ENCODE measurements at regions not wholly inside any gene's neighbourhood (a gene's known extent, or its start where the extent isn't known, plus 50 kb on each side); places are given as distances from the start of the nearest gene placed in this dataset.

DNA sequence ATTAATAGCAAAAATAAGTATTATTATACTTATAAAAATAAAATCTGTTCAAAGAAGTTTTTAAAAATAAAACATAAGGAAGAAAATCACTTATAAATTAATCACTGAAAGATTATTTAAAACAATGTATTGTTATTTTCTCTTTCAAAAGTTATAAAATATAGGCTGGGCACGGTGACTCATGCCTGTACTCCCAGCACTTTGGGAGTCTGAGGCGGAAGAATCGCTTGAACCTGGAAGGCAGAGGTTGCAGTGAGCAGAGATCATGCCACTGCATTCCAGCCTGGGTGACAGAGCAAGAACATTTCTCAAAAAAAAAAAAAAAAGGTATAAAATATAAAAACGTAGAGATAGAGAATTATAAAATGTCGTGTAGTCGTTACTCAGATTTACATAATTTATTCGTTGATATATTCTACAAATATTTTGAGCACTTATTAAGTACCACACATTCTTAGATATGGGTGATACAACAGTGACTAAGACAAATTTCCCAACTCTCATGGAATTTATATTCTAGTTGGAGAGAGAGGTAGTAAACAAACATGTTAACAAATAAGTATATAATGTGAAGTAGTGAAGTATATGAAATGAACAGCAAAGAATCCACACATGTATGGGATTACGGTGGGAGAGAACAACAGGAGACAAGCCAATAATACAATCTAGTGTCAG lies 1030.0 kb downstream of the SORCS1 start:
- POLR2A ChIA-PET = interaction anchor here (0.6 to 1.0 kb wide), 2 partner anchors 11 to 180 kb away, joined by 3 read pairs; no protein-coding TSS in a partner anchor
- BruUV-seq (replicated peaks) = no TSS peak
- H3K4me2 ChIP-seq (ENCODE audit: low read length) = no peak overlapping the region
- no peak overlapping the region for H3K27ac ChIP-seq (ENCODE audit: low read depth, low read length, poor library complexity, severe bottlenecking)
- no peaks in the 10 kb centered on the region for H3K36me3 ChIP-seq (ENCODE audit: insufficient read depth, low read length)
- H4K20me1 ChIP-seq (ENCODE audit: insufficient read depth, low read length) = no peaks in the 10 kb centered on the region
- H3K4me1 ChIP-seq (ENCODE audit: insufficient read depth, low read length, poor library complexity, severe bottlenecking) = no peaks in the 10 kb centered on the region
- no peaks in the 10 kb centered on the region for H3K9me2 ChIP-seq (ENCODE audit: insufficient read depth, low read length)
- H3K4me3 ChIP-seq (ENCODE audit: low read depth, low read length, poor library complexity, severe bottlenecking) = no peak overlapping the region
- H2AFZ ChIP-seq (ENCODE audit: low read length) = no peak overlapping the region
- DNase-seq (ENCODE audit: low spot score) = no peak
- H3K9me3 ChIP-seq (ENCODE audit: low read length) = no peaks in the 10 kb centered on the region
- H3K79me2 ChIP-seq (ENCODE audit: insufficient read depth, low read depth, low read length) = no peaks in the 10 kb centered on the region
- TF ChIP-seq EZH2phosphoT487 (IDR thresholded peaks at IDR 0.05; ENCODE audit: borderline replicate concordance, low read depth, low read length) = no peak
- TF ChIP-seq, protein P1, sequence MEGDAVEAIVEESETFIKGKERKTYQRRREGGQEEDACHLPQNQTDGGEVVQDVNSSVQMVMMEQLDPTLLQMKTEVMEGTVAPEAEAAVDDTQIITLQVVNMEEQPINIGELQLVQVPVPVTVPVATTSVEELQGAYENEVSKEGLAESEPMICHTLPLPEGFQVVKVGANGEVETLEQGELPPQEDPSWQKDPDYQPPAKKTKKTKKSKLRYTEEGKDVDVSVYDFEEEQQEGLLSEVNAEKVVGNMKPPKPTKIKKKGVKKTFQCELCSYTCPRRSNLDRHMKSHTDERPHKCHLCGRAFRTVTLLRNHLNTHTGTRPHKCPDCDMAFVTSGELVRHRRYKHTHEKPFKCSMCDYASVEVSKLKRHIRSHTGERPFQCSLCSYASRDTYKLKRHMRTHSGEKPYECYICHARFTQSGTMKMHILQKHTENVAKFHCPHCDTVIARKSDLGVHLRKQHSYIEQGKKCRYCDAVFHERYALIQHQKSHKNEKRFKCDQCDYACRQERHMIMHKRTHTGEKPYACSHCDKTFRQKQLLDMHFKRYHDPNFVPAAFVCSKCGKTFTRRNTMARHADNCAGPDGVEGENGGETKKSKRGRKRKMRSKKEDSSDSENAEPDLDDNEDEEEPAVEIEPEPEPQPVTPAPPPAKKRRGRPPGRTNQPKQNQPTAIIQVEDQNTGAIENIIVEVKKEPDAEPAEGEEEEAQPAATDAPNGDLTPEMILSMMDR (conservative IDR thresholded peaks at IDR 0.05; ENCODE audit: low read length) = no peak
- CTCF ChIA-PET (ENCODE audit: unreplicated experiment) = no interaction called here
- intact Hi-C loops (cut with micrococcal nuclease; ENCODE audit: unreplicated experiment) = no loop called here

DNA sequence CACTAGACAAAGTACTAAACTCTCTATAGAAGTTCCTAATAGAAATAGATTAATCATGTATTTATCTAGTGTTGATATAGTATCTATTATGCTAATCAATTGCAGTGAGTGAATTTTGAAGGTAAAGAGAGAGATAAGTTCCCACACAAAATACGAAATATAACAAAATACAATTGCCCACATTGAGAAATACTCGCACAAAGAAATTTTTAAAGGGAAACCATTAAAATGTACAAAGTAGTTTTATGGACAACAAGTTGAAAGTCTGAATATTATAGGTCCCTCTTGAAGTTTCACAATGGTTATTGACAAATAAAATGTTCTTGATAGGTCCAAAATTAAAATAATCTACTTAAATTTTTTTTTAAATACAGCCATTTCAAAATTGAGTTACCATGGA lies 1031.1 kb downstream of the SORCS1 start:
- no peak for DNase-seq (ENCODE audit: low spot score)
- H3K9me3 ChIP-seq (ENCODE audit: low read length) = no peaks in the 10 kb centered on the region
- H2AFZ ChIP-seq (ENCODE audit: low read length) = no peak overlapping the region
- no peaks in the 10 kb centered on the region for H3K36me3 ChIP-seq (ENCODE audit: insufficient read depth, low read length)
- no peak overlapping the region for H3K4me2 ChIP-seq (ENCODE audit: low read length)
- TF ChIP-seq, protein P1 (conservative IDR thresholded peaks at IDR 0.05; ENCODE audit: low read length) = no peak
- intact Hi-C loops (cut with micrococcal nuclease; ENCODE audit: unreplicated experiment) = no loop called here
- ChIA-PET CTCF (ENCODE audit: unreplicated experiment) (no interaction called here), POLR2A (no interaction called here)
- no peaks in the 10 kb centered on the region for H3K79me2 ChIP-seq (ENCODE audit: insufficient read depth, low read depth, low read length)
- no peak overlapping the region for H3K27ac ChIP-seq (ENCODE audit: low read depth, low read length, poor library complexity, severe bottlenecking)
- no peaks in the 10 kb centered on the region for H4K20me1 ChIP-seq (ENCODE audit: insufficient read depth, low read length)
- no peak overlapping the region for H3K4me3 ChIP-seq (ENCODE audit: low read depth, low read length, poor library complexity, severe bottlenecking)
- H3K4me1 ChIP-seq (ENCODE audit: insufficient read depth, low read length, poor library complexity, severe bottlenecking) = no peaks in the 10 kb centered on the region
- no TSS peak for BruUV-seq (replicated peaks)
- no peaks in the 10 kb centered on the region for H3K9me2 ChIP-seq (ENCODE audit: insufficient read depth, low read length)

DNA sequence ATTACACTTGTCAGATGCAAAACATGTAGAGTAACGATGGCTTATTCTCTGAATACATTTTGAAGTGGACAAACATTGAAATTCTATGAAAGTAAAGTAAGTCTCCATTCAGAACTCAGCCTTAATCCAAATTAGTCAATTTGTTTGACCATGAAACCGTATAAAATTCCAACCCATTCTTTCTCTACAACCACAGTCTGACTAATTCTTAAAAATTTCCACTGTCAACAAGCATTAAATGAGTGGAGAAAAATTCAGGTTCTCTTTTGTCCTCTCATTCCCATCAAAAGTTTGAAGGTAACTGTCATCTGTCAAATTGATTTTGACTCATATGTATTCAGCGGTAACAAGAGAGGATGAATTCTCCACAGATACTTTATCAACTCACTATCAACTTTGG lies 1031.5 kb downstream of the SORCS1 start:
- DNase-seq (ENCODE audit: low spot score) = no peak
- no peaks in the 10 kb centered on the region for H4K20me1 ChIP-seq (ENCODE audit: insufficient read depth, low read length)
- no peak overlapping the region for H3K4me2 ChIP-seq (ENCODE audit: low read length)
- no peak overlapping the region for H3K27ac ChIP-seq (ENCODE audit: low read depth, low read length, poor library complexity, severe bottlenecking)
- TF ChIP-seq EZH2phosphoT487 (IDR thresholded peaks at IDR 0.05; ENCODE audit: borderline replicate concordance, low read depth, low read length) = no peak
- TF ChIP-seq, protein P1 (conservative IDR thresholded peaks at IDR 0.05; ENCODE audit: low read length) = no peak
- no peaks in the 10 kb centered on the region for H3K79me2 ChIP-seq (ENCODE audit: insufficient read depth, low read depth, low read length)
- no peaks in the 10 kb centered on the region for H3K4me1 ChIP-seq (ENCODE audit: insufficient read depth, low read length, poor library complexity, severe bottlenecking)
- ChIA-PET POLR2A (no interaction called here), CTCF (ENCODE audit: unreplicated experiment) (no interaction called here)
- BruUV-seq (replicated peaks) = no TSS peak
- no peak overlapping the region for H2AFZ ChIP-seq (ENCODE audit: low read length)
- no peak overlapping the region for H3K4me3 ChIP-seq (ENCODE audit: low read depth, low read length, poor library complexity, severe bottlenecking)
- H3K9me3 ChIP-seq (ENCODE audit: low read length) = no peaks in the 10 kb centered on the region
- no peaks in the 10 kb centered on the region for H3K9me2 ChIP-seq (ENCODE audit: insufficient read depth, low read length)
- intact Hi-C loops (cut with micrococcal nuclease; ENCODE audit: unreplicated experiment) = no loop called here
- H3K36me3 ChIP-seq (ENCODE audit: insufficient read depth, low read length) = no peaks in the 10 kb centered on the region
